IMR-90 (cell line): ENCODE measurements at regions not wholly inside any gene's neighbourhood (a gene's known extent, or its start where the extent isn't known, plus 50 kb on each side); places are given as distances from the start of the nearest gene placed in this dataset.
"Not testable (repeated sequence)": the region's sequence is repeated elsewhere in the genome, so short reads cannot be mapped to it uniquely, and the experiment has no call there.

Experiments
- ATAC-seq: fragments of 200-7000 bp; cut with Tn5 transposase; 2 replicates; pipeline ENCODE4 v1.9.1; 2020; ENCODE audit warnings: low read depth, mild to moderate bottlenecking, moderate library complexity
- BruUV-seq: library from RNA; stranded (reverse); fragments of 400-500 nt; replicated peaks from 2 replicates; lab custom pipeline; 2021; lab: Mats Ljungman, UMichigan
- CTCF ChIA-PET: fragments of 300-600 bp; formaldehyde crosslinking; extraction: SDS; loops from one replicate; lab custom pipeline; 2021; ENCODE audit warnings: antibody characterized with exemption; lab: Yijun Ruan, JAX
- POLR2A ChIA-PET: fragments of 300-600 bp; sonication (Branson Sonifier 250); formaldehyde crosslinking; loops from one replicate; lab custom pipeline; 2022; ENCODE audit warnings: antibody characterized with exemption; ENCODE audit not compliant: unreplicated experiment; lab: Charles Lee
- DNase-seq: peaks from one replicate; pipeline ENCODE4 v3.0.0; 2013
- H2AFZ ChIP-seq: replicated peaks from 2 replicates; pipeline ENCODE3; 2013; ENCODE audit warnings: low read length, mild to moderate bottlenecking; ENCODE audit not compliant: poor library complexity
- H2AK5ac ChIP-seq: 2 replicates; pipeline ENCODE4 v1.6.1; 2013; ENCODE audit warnings: low read depth, low read length, inconsistent platforms
- H2AK9ac ChIP-seq: replicated peaks from 2 replicates; pipeline ENCODE3; 2013; ENCODE audit warnings: mild to moderate bottlenecking, low read depth, low read length, moderate library complexity; ENCODE audit not compliant: poor library complexity
- H2BK120ac ChIP-seq: 2 replicates; pipeline ENCODE4 v1.6.1; 2013; ENCODE audit warnings: low read depth, low read length, inconsistent platforms
- H2BK15ac ChIP-seq: 3 replicates; pipeline ENCODE4 v1.6.1; 2013; ENCODE audit warnings: low read depth, low read length, inconsistent platforms
- H2BK20ac ChIP-seq: 2 replicates; pipeline ENCODE4 v1.6.1; 2013; ENCODE audit warnings: low read depth, mild to moderate bottlenecking, inconsistent platforms, low read length, moderate library complexity
- H2BK5ac ChIP-seq: 2 replicates; pipeline ENCODE4 v1.6.1; 2013; ENCODE audit warnings: mild to moderate bottlenecking, low read depth, low read length, inconsistent platforms; ENCODE audit not compliant: poor library complexity, severe bottlenecking
- H3K14ac ChIP-seq: replicated peaks from 2 replicates; pipeline ENCODE4 v1.6.1; 2013; ENCODE audit warnings: low read depth, low read length, inconsistent platforms
- H3K18ac ChIP-seq: 2 replicates; pipeline ENCODE4 v1.6.1; 2013; ENCODE audit warnings: low read depth, low read length, control low read depth
- H3K23ac ChIP-seq: 2 replicates; pipeline ENCODE4 v1.6.1; 2013; ENCODE audit warnings: low read depth, low read length, inconsistent platforms
- H3K27ac ChIP-seq: 2 replicates; pipeline ENCODE4 v1.5.1; 2013; ENCODE audit warnings: mild to moderate bottlenecking, control low read depth, low read length; ENCODE audit not compliant: insufficient read depth
- H3K27me3 ChIP-seq: 2 replicates; pipeline ENCODE4 v1.6.1; 2013; ENCODE audit warnings: low read length; ENCODE audit not compliant: control insufficient read depth, insufficient read depth
- H3K36me3 ChIP-seq: 2 replicates; pipeline ENCODE4 v1.6.1; 2013; ENCODE audit warnings: low read length, mixed read lengths; ENCODE audit not compliant: control insufficient read depth, insufficient read depth
- H3K4ac ChIP-seq: 2 replicates; pipeline ENCODE4 v1.6.1; 2013; ENCODE audit warnings: low read depth, low read length, inconsistent platforms
- H3K4me1 ChIP-seq: 2 replicates; pipeline ENCODE4 v1.6.1; 2013; ENCODE audit warnings: low read length, mixed read lengths; ENCODE audit not compliant: control insufficient read depth, insufficient read depth
- H3K4me2 ChIP-seq: 2 replicates; pipeline ENCODE4 v1.6.1; 2013; ENCODE audit warnings: low read depth, mild to moderate bottlenecking, control low read depth, low read length, moderate library complexity
- H3K4me3 ChIP-seq: 2 replicates; pipeline ENCODE4 v1.5.1; 2013; ENCODE audit warnings: low read depth, mild to moderate bottlenecking, control low read depth, low read length, moderate library complexity; ENCODE audit not compliant: insufficient read depth
- H3K56ac ChIP-seq: 2 replicates; pipeline ENCODE4 v1.6.1; 2013; ENCODE audit warnings: low read length, inconsistent platforms; ENCODE audit not compliant: insufficient read depth; ENCODE audit errors: extremely low read depth
- H3K79me1 ChIP-seq, 2 experiments: 2 replicates each; pipeline ENCODE4 v1.6.1; 2013; ENCODE audit warnings: low read length in 2 of 2, inconsistent platforms in 1 of 2, low read depth in 1 of 2
- H3K9ac ChIP-seq: 2 replicates; pipeline ENCODE4 v1.6.1; 2013; ENCODE audit warnings: low read depth, low read length, control low read depth
- H3K9me1 ChIP-seq: 2 replicates; pipeline ENCODE4 v1.6.1; 2013; ENCODE audit warnings: low read length, inconsistent platforms; ENCODE audit not compliant: insufficient read depth
- H3K9me3 ChIP-seq: 2 replicates; pipeline ENCODE4 v1.6.1; 2013; ENCODE audit warnings: low read length; ENCODE audit not compliant: control insufficient read depth, insufficient read depth
- H4K20me1 ChIP-seq: 2 replicates; pipeline ENCODE4 v1.6.1; 2013; ENCODE audit warnings: low read length, inconsistent platforms; ENCODE audit not compliant: insufficient read depth
- H4K5ac ChIP-seq: 2 replicates; pipeline ENCODE4 v1.6.1; 2013; ENCODE audit warnings: mild to moderate bottlenecking, low read depth, low read length, control low read depth
- H4K8ac ChIP-seq, 2 experiments: 2 replicates each; pipeline ENCODE4 v1.6.1; 2013; ENCODE audit warnings: low read depth in 2 of 2, low read length in 2 of 2, control low read depth in 1 of 2, inconsistent platforms in 1 of 2
- H4K91ac ChIP-seq: 2 replicates; pipeline ENCODE4 v1.6.1; 2013; ENCODE audit warnings: low read depth, low read length, inconsistent platforms; ENCODE audit not compliant: insufficient read depth
- RAD21 ChIP-seq: IDR thresholded peaks from 2 replicates; pipeline ENCODE4 v1.6.1; 2012; ENCODE audit warnings: low read length, improper control_type of control experiment
- SMC3 ChIP-seq: fragments of 150-350 bp; IDR thresholded peaks from 2 replicates; pipeline ENCODE4 v1.6.1; 2016; ENCODE audit warnings: low read depth, mild to moderate bottlenecking, antibody characterized with exemption, low read length, moderate library complexity
- WGBS, 2 experiments: methylation state at CpG; one replicate each; pipeline versions ENCODE4 v1.1.5 to v1.1.7; 2013; ENCODE audit warnings: missing lambda C conversion rate in 2 of 2; ENCODE audit not compliant: insufficient read length in 1 of 2; ENCODE audit errors: extremely low coverage in 2 of 2; 5-methylcytosine and 5-hydroxymethylcytosine counted together
- dilution Hi-C: fragments of 300-500 bp; cut with HindIII; formaldehyde crosslinking; loops from one replicate; pipeline ENCODE4 v1.14.3; 2018; ENCODE audit warnings: low sequenced_read_pairs; ENCODE audit not compliant: unreplicated experiment
- in situ Hi-C: fragments of 300-500 bp; cut with MboI; formaldehyde crosslinking; loops from 3 replicates; pipeline ENCODE4 v1.14.3; 2019; ENCODE audit warnings: low sequenced_read_pairs, inconsistent platforms, mixed read lengths
- intact Hi-C: fragments of 100-400 bp; cut with micrococcal nuclease; formaldehyde crosslinking; loops from 2 replicates; pipeline ENCODE4 v1.10.0; 2022
- TF ChIP-seq, protein P1 (sequence below): conservative IDR thresholded peaks from 2 replicates; pipeline ENCODE4 v1.5.1; 2012; ENCODE audit warnings: mild to moderate bottlenecking, low read depth, low read length, improper control_type of control experiment

DNA sequence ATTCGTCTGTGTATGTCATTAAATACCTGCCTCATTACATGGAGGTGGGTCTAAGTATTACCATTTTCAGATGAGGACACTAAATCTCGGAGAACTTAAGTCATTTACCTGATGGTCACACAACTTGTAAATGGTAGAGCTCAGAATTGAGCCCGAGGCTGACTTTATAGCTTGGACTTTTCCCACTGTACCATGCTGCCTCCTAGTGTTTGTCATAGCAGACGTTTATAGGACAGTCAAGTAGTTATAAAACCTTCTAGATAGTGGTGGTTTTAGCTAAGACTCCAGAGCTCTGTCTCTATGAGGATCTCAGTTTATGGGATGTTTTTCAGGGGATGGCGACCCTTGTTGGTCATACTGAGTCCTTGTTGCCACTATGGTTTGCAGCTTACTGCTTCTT is 271.8 kb downstream of the ZNF37A start:
- H2AK9ac ChIP-seq, H2BK120ac ChIP-seq, H3K23ac ChIP-seq, H2AK5ac ChIP-seq, H3K79me1 ChIP-seq, H3K14ac ChIP-seq, dilution Hi-C loops, BruUV-seq, H3K9ac ChIP-seq, POLR2A ChIA-PET, H2BK5ac ChIP-seq, H2BK15ac ChIP-seq, H3K18ac ChIP-seq, H3K27ac ChIP-seq, H3K4me2 ChIP-seq, H3K4me3 ChIP-seq, H4K20me1 ChIP-seq, H2AFZ ChIP-seq, H4K8ac ChIP-seq, H3K27me3 ChIP-seq, H4K91ac ChIP-seq, H3K36me3 ChIP-seq, H3K9me1 ChIP-seq, H3K4ac ChIP-seq, H3K56ac ChIP-seq, H3K4me1 ChIP-seq, H3K9me3 ChIP-seq, H4K5ac ChIP-seq, H2BK20ac ChIP-seq: not testable (repeated sequence)
- WGBS, 2 experiments = no CpG with 5 or more reads among the region's 5 CpGs
- in situ Hi-C loops = loop anchor here (25.0 kb wide), 1 partner anchor 379 kb away; the partner anchor contains the start of gene ZNF25
- ATAC-seq (peak; percentile 94), DNase-seq (peak; percentile 50)
- CTCF ChIA-PET = interaction anchor here (0.9 to 1.1 kb wide), 3 partner anchors 373 to 391 kb away, joined by 3 read pairs; partner anchors contain the start of gene ZNF25
- intact Hi-C loops = loop anchor here (2.0 to 10.0 kb wide), 2 partner anchors 389 to 1461 kb away; partner anchors contain the start of gene ZNF25
- TF ChIP-seq RAD21 = peak; percentile 61
- TF ChIP-seq, protein P1, sequence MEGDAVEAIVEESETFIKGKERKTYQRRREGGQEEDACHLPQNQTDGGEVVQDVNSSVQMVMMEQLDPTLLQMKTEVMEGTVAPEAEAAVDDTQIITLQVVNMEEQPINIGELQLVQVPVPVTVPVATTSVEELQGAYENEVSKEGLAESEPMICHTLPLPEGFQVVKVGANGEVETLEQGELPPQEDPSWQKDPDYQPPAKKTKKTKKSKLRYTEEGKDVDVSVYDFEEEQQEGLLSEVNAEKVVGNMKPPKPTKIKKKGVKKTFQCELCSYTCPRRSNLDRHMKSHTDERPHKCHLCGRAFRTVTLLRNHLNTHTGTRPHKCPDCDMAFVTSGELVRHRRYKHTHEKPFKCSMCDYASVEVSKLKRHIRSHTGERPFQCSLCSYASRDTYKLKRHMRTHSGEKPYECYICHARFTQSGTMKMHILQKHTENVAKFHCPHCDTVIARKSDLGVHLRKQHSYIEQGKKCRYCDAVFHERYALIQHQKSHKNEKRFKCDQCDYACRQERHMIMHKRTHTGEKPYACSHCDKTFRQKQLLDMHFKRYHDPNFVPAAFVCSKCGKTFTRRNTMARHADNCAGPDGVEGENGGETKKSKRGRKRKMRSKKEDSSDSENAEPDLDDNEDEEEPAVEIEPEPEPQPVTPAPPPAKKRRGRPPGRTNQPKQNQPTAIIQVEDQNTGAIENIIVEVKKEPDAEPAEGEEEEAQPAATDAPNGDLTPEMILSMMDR = peak; percentile 55
- TF ChIP-seq SMC3 = peak; percentile 37; the same call in 1 of the 2 replicates

DNA sequence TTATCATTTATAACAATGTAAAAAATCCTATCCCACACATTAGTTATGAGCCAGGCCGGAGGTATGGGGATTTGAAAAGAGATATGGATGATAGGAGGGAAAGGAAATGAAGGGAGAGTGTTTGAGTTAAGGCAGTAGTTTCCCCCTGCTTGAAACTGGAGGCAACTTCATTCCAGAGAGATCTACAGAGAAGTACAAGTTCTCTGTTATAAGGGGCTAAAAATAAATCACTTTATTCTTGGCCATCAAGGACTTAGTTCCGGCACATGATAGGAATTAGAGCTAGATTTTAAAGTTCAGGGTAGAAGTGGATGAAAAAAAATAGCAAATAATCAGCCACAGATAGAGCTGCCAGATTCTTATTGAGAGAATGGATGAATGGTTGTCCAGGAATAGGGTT is 289.7 kb downstream of the ZNF37A start:
- POLR2A ChIA-PET, H4K5ac ChIP-seq, H3K23ac ChIP-seq, H3K79me1 ChIP-seq, H3K9ac ChIP-seq, H3K4me2 ChIP-seq, H2BK120ac ChIP-seq, H2BK15ac ChIP-seq, H3K4me1 ChIP-seq, CTCF ChIA-PET, H4K8ac ChIP-seq, ATAC-seq, H2AFZ ChIP-seq, intact Hi-C loops, H3K56ac ChIP-seq, H4K91ac ChIP-seq, H3K9me1 ChIP-seq, H3K36me3 ChIP-seq, H3K9me3 ChIP-seq, in situ Hi-C loops, BruUV-seq, H2BK5ac ChIP-seq, H2AK9ac ChIP-seq, H3K14ac ChIP-seq, DNase-seq, H3K4ac ChIP-seq, H2BK20ac ChIP-seq, H2AK5ac ChIP-seq, H4K20me1 ChIP-seq, dilution Hi-C loops, H3K4me3 ChIP-seq, H3K18ac ChIP-seq, H3K27ac ChIP-seq, H3K27me3 ChIP-seq: not testable (repeated sequence)
- no CpG with 5 or more reads among the region's 2 CpGs for WGBS, 2 experiments
